HCEC 1CT (cell line): ENCODE measurements at regions not wholly inside any gene's neighbourhood (a gene's known extent, or its start where the extent isn't known, plus 50 kb on each side); places are given as distances from the start of the nearest gene placed in this dataset.

ENCODE experiments used
- DNase-seq: peaks from one replicate; pipeline ENCODE4 v3.0.0-alpha.2; 2017

DNA sequence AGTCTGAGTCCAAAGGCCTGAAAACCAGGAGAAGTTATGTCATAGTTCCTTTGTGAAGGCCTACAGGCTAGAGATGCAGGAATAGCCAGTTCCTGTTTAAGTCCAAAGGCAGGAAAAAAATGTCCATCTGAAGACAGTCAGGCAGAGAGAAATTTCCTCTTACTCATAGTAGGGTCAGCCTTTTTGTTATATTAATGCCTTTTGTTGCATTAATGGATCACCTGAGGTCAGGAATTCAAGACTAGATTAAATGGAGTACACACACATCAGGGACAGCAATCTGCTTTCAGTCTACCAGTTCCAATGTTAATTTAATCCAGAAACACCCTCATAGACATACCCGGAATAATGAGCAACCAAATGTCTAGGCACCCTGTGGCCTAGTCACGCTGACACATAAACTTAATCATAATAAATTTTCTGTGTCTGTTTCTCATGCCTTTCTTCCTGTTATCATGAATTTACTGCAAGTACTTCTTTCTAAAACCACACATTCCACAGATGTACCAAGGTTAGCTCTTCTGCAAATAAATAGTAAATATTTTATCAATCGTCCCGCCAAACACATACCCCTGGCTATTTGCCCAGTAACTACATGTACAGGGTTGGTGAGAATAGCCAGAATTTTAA lies 703.9 kb downstream of the EFNA5 start:
- DNase-seq = peak; percentile 48

DNA sequence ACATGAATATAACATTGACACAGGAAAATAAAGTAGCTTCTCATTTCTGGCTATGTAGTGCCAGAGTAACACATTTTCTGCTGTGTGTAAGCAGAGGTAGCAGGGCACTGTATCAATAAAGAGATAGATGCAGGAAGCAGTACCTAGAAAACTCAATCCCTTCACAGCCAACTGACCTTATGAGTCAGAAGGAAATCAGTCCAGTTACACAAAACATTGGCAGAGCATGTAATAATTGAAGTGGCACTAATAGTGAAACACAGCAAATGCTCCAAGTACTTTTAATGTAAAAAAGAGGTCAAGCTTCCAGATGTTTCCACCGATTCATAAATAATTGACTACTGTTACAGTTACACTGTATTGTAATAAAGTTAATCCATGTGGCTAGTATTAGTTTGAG lies 706.6 kb downstream of the EFNA5 start:
- DNase-seq = peak; percentile 50

DNA sequence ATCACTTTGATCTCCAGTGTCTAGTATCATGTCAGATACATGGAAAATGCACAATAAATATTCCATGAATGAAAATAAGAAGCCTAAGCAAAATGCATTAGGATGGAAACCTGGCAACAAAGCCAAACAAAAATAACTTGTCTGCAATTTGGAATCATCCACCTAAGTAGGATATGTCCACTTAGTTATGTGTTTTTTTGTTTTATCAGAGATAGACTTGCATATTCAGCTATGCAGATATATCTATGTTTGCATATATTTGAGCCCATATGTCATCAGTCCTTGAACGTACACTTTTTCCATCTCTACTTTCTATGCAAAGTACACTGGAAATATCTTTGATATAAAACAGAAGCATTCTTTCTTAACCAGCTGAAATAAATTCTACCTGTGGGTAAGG lies 707.1 kb downstream of the EFNA5 start:
- DNase-seq = no peak

DNA sequence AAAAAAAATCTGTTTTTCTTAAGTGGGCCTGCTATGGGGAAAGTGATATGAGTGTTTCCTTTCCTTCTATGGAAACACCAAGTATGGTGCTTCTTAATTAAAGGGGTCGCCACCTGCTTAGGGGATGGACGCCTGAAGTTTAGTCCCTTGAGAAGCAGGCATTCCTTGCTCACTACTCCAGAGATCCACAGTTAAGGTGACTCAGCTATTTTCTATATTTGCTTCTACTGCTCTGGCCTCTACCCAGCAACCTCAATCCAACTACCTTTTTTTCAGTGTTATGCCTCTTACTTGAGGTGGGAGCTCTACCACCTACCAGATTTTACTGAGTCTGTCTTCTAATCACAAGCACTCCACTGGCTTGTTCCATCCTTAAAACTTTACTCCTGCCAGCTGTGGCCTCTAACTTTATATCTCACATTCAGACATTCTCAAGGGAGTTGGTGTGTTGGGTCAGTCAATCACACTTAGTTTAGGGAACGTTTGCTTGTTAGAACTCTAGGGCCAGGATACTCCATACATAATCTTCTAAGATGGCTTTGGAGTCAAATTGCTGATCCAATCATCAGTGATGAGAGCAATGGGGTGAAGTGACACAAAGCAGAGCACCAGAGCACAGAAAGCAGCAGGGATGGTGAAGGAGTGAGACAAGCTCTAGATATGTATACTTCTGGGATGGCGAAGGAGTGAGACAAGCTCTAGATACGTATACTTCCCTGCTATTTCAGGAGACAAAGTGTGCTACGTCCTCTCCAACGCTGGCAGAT lies 708.1 kb downstream of the EFNA5 start:
- DNase-seq = no peak

DNA sequence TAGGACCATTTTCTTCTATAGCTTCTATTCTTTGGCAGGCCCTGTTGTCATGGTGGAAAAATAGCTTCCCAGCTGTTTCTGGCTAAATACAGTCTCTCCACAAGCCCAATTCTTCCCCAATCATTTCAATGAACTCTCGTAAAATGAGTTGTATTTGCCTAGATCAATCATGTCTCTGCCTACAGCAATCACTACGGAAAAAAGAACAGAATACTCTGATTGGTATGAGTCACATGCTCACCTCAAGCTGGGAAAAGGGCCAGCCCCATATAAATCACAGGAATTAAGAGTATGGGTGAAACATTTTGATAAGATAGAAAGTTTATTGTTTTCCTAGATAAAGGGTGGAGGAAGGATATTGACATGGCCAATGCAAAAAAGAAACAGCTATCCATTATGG lies 711.4 kb downstream of the EFNA5 start:
- no peak for DNase-seq

DNA sequence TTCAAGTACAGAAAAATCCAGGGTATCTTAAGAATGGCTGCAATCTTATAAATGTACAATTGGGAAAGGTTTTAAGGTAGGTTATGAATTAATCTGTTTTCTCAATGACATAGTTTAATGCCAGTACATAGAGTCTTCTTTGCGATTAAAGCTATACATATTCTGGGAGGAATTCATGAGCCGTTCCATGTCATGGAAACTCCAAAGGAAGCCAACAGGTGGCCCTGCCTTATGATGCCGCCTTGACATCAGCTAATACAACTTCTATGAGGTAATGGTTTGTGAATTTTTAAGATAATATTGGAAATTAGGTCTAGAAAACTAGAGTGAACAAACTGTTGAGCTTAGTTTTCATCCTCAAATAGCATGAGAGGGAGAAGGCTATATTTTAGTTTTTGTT lies 713.4 kb downstream of the EFNA5 start:
- DNase-seq = no peak

DNA sequence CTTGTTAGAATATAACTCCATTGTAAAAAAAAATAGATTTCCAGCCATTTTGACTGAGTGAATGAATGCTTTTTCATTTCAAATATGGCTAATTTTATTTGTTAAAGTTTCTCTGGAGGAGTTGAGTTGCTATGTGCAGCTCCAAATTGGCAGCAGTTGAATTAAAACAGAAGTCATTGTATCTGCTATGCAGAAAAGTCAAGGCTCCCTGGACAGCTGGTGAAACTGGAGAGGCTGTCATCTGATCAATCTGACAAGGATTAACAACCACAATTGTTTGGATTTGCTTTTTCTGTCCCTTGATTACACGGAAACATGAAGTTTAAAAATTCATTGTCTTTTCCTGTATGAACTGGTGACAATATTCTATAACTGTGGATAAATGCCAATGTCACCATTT lies 713.9 kb downstream of the EFNA5 start:
- no peak for DNase-seq

DNA sequence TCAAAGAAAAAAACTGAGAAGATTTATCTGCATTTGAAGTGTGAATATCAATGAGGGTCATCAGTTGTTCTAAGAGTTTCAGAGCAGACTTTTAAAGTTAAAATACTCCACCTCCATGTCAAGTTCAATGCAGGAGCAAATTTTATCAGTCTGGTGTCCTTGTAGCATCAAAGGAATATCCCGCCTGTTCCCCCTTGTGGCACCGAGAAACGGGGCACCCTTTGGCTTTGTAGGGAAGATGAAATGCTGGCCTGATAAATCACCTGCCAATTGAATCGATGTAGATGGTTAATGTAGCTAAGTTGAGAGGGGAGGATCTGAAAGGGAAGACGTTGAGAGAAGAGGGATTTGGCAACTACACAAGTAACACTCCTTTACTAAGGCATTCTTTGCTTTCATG lies 714.5 kb downstream of the EFNA5 start:
- no peak for DNase-seq

DNA sequence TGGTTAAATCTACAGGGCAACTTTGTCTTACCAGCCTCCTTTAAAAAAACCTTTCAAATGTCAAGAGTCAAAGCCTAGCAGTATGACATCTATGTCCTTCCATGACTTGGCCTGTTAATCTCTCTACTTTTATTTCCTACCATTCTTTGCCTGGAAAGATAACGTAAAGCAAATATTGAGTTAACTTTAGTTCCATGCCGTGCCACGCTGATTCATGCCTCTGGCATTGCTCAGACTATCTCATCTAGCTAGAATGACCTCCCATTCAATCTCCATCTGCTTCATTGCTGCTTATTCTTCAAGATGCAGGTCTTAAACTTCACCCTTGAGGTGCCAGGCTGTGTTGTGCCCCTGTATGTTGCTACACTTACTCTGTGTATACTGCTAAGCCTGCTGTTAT lies 729.8 kb downstream of the EFNA5 start:
- no peak for DNase-seq

DNA sequence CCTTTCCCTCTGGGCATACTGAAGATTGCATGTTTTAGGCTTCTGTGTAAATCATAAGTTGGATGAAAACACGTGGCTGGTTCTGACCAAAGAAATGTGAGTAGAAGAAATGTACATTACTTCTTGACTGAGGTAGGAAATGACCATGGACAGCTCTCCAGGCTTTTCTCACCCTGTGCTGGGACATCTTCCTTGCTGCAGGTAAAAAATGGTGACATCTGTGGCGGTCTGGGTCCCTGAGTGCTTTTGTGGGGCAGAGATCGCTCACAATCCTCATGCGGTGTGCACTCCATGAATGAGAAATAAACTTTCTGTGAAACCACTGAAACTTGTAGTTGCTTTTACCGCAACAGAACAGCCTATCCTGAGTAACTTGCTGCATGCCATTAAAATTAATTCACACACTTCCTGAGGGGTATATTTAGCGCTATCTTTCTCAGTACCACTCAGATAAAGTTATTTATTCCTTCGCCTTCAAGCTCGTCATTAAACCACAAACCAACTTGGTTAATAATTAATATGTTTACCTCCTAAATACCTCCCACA lies 730.4 kb downstream of the EFNA5 start:
- no peak for DNase-seq

DNA sequence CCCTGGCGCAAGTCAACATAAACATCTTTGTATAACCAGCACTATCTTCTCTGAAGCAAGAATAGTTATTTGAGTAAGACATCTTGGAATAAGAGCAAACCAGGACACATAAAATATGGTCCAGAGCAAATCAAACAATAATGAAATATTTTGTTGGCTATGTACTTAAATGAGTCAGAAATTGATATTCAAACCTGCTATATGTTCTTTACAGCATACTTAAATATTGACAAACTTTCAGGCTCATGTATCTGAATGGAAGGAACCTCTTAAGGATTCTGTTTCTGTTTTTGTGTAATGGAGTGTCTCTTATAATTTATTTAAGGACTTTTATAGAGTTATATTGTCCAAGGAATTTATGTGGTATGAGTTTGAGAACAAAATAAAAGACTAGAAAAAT lies 747.3 kb downstream of the EFNA5 start:
- DNase-seq = no peak

DNA sequence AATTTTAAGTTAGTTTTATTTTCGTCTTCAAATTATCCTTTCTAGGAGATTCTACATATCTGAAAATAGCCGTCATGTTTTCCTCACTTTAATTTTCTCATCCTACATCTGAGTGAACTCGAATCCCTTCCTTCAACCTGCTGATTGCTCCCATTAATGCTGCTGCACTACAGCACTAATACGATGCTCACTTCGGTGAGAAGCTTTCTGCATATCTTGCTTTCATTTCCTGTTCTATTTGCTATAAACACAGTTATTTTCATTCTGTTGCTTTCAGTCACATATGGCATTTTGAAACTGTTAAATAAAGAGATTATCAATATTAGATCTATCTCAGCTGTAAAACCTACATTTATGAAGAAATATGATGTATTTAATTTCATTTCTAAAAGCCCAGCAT lies 749.2 kb downstream of the EFNA5 start:
- DNase-seq = no peak

DNA sequence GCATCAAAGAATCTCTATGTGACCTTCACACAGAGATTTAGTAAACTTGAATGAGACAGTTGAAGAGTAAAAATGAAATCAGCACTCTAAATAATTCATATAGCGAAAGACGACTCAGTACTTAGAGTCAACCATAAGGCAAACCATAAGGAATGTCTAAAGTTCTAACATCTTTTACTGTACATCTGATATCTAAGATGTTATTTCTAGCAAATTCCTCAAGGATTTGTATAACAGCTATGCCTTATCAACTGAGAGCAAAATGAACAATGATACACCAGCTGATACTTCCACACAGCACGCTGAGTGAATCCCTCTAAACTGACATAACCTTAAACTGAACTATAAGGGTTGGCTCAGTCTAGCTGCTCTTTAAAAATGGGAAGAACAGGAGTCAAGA lies 760.3 kb downstream of the EFNA5 start:
- no peak for DNase-seq

DNA sequence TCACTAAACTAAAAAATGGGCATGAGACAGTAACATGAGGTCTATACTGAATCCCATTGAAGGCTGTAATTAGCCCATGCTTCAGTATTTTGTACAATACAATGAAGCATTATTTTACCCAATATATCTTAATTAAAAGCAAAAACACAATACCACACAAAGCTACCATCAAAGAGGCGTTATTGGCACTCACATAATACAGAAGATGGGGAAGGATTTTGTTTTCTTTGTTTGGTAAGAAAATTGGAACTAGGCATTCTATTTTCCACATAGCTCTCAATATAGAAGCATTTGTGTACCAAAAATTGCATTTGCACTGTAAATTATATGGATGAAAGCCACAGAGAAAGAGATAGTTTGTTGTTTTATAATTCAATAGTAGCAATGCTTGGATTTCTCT lies 761.0 kb downstream of the EFNA5 start:
- no peak for DNase-seq

DNA sequence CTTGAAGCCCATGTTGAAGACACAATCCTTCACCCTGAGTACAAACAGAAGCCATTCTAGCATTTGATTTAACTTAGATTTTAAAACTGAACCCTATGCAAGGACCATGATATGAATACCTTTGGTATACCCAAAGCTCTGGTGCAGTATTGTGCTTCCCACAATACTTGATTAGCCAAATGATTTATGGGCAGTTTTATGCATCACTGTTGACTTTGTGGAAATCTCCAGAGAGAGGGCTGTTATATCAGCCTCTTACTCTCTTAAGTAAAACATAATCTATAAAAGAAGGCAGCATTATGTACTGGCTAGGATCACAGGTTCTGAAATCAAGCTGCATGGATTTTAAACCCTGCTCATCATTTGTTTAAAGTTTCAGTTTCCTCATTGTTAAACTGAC lies 762.8 kb downstream of the EFNA5 start:
- no peak for DNase-seq

DNA sequence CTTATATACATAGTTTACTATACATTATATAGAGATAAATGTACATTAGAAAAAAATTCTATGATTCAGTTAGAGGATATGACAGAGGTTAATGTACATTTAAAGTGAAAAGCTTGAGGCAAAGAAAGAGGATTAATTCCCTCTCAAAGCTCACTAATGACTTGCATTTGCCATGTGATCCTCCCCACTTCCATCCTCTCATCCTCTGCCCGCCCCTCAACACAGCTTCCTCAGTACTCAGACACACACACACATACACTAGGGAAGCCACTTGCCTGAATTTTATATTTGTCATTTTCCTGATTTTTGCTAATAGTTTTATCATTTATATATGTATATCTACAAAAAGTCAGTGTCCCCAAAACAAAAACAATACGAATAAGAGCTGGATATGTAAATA lies 764.5 kb downstream of the EFNA5 start:
- DNase-seq = no peak

DNA sequence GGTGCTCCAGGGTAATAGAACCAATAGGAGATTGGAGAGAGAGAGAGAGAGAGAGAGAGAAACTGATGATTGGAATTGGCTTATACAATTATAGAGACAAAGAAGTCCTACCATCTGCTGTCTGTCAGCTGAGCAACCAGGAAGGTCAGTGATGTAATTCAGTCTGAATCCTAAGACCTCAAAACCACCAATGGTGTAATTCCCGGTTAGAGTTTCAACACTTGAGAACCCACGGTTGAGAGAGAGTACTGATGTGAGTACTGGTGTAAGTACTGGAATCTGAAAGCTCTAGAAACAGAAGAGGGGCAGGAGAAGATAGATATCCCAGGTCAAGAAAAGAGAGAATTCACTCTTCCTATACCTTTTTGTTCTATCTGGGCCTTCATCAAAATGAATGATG lies 775.8 kb downstream of the EFNA5 start:
- peak; percentile 83 for DNase-seq

DNA sequence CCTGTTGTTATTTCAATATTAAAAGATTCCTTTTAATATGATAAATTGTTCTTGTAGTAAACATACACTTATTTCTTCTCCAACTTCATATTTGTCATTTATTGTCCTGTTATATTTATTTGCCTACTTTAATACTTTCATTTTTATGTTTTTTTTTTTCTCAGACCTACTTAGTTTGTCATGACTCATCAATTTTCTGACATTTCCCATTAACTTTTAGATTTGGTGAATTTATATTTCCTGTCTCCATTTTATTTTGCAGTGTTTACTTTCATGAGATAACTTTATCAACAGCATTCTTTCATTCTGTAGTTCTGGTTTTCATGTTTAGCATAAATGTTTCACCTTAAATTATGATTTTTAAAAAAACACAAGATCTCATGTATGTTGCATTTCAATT lies 788.7 kb downstream of the EFNA5 start:
- DNase-seq = no peak

DNA sequence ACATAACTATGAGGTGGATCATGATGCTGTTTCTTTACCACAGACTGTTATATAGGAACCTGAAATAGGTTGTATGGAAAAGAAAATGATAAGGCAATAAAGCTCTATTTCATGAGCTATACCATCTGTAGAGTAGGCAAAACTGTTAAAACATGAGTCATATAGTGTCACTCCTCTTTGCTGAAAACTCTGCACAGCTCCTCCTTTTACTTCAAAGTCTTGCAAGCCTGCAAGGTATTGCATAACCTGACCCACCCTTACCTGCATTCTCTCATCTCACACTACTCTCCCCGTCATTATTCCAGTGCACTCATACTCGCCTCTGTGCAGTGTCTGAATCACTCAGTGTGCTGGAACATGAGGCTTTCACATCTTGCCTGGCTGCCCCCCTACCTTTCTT lies 790.1 kb downstream of the EFNA5 start:
- DNase-seq = no peak

DNA sequence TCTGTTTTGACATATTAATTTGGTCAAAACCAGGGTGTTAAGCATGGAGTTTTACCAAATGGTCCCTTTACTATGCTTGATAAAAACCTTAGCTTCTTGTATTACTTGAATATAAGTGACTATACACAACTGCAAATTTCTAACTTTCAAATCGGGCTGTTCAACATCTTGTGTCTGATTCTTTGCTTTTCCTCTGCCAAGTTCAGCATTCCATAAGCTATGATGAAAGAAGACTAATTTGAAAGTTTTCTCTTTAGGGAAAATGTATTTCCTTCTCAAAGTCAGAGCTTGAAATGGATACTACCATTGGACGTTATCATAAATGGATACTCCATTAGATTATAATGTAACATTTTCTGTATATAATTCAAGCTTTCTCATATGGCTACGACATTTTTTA lies 792.9 kb downstream of the EFNA5 start:
- DNase-seq = no peak

DNA sequence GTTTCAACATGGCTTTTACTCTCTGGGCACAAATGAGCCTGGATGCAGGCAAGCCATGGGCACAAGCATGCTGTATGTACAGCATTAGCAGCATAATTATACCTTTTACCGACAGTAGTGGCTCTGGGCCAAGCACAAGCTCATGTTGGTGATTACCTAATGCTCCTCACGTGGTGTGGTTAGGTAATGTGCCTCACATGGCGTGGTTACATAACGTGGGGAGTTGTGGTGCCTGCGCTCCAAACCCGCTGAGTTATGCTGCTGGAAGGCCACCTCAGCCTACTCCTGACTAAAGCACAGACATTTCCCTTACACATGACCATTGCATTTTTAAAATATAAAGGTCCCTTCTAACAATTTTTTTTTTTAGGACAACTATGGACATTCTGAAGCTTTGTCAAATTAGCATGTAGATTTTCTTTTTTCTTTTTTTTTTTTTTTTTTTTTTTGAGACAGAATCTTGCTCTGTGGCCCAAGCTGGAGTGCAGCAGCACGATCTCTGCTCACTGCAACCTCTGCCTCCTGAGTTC lies 794.0 kb downstream of the EFNA5 start:
- DNase-seq = no peak

DNA sequence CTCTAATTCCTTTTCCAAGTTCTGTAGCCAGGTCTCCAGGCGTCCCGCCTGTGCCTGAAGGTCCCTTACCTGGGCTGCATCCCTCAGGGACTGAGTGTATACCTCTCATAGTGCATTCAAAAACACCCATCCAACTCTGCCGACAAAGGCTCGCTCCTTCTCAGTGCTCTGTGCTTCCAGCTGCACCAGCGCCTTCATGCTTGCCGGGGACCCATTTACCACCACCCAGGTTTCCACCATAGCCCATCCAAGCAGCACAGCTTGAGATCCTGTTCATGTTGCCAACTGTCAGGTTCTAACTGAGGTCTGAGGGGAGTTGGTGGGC lies 794.5 kb downstream of the EFNA5 start:
- DNase-seq = no peak

DNA sequence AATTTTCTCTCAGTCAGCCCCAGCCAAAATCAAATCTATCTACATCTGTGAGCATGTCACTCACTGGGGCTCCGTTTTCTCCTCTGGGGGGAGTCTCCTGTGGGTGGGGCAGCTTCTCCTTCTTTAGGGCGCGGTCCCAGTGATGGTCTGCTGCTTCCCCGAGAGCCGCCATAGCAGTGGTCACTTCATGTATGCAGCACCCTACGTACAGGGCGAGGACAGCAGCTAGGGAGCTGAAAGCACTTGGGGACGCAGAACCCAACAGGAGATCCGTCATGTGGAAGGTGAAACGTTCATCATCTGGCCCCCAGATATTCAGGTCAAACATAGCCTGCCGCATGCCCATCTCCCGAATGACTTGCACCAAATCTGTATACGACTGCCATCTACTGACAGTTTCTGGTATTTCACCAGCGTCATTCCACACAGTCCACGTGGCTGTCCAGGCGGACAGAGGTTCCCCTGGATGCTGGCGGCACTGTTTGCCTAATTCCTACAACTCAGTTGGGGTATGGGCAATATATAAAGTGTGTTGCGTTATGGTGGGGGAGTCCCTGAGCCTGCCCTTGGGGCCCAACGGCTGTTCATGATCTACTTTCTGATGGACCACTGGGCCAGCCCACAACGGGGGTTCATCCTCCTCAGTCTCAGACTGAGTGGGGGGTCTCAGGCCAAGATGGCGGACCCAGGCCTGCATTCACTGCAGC lies 795.0 kb downstream of the EFNA5 start:
- no peak for DNase-seq

DNA sequence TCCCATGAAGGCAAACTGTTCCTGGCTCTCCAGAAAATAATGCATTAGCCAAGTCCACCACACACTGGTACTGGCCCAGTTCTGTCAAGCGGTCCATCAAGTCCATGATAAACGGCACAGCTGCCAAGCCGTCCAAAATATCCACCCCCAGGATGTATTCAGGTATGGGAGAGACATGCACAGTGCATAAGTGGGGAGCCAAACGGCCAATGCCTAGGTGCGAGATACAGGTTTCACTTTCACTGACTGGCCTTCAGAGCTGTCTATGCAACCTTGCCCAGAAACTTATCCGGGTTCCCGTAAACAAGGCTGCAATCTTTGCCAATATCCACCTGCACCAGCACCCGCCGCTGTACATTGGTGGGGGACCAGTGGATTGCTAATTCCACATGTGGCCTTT lies 795.8 kb downstream of the EFNA5 start:
- DNase-seq = no peak
